ENCODE measurements at regions not wholly inside any gene's neighbourhood (a gene's known extent, or its start where the extent isn't known, plus 50 kb on each side); places are given as distances from the start of the nearest gene placed in this dataset.

DNA sequence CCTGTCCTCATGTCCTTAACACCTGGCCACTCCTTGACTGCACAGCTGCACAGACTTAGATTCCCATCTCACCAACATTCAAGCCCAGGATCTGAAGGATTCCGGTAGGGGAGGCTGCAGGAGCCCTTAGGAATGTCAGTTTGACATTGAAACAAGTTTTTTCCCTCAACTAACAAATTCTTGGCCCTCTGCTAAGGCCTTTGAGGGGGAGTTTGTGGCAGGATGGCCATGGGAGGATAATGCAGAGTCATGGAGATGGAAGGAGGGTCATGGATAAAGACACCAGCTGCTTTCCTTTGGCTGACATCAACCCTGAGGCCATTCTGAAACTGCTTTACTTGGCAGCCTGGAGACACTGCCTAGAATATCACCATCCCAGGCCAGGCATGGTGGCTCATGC, 63.4 kb upstream of the PPP2R5A start:
- TF ChIP-seq ELK1 (IDR thresholded peaks at IDR 0.05; ENCODE audit: borderline replicate concordance, low read depth, low read length) (no peak), SMC3 (IDR thresholded peaks at IDR 0.05; ENCODE audit: low read depth, low read length) (no peak), POLR2A (IDR thresholded peaks at IDR 0.05; ENCODE audit: low read depth, low read length) (no peak), USF2 (IDR thresholded peaks at IDR 0.05; ENCODE audit: low read depth, low read length) (no peak), CTCF (conservative IDR thresholded peaks at IDR 0.05; ENCODE audit: low read depth, low read length) (no peak), CEBPB (IDR thresholded peaks at IDR 0.05; ENCODE audit: low read depth, low read length) (no peak), BHLHE40 (IDR thresholded peaks at IDR 0.05; ENCODE audit: low read depth, low read length) (no peak)
